Caco-2 (cell line): ENCODE measurements at regions not wholly inside any gene's neighbourhood (a gene's known extent, or its start where the extent isn't known, plus 50 kb on each side); places are given as distances from the start of the nearest gene placed in this dataset.

Experiments
- BruUV-seq: library from RNA; stranded (reverse); fragments of 400-500 nt; replicated peaks from 2 replicates; lab custom pipeline; 2021; lab: Mats Ljungman, UMichigan
- CTCF ChIA-PET: fragments of 300-600 bp; sonication (Branson Sonifier 250); formaldehyde crosslinking; loops from one replicate; lab custom pipeline; 2022; ENCODE audit warnings: antibody characterized with exemption; lab: Charles Lee
- POLR2A ChIA-PET: fragments of 300-600 bp; sonication (Branson Sonifier 250); formaldehyde crosslinking; loops from one replicate; lab custom pipeline; 2022; ENCODE audit warnings: antibody characterized with exemption; lab: Charles Lee
- DNase-seq, 2 experiments: peaks; one replicate each; pipeline versions ENCODE4 v3.0.0 to v3.0.0-alpha.2; 2020 to 2022
- H3K27me3 ChIP-seq: replicated peaks from 2 replicates; pipeline ENCODE4 v1.6.0; 2011; ENCODE audit warnings: low read length; ENCODE audit not compliant: control insufficient read depth, insufficient read depth
- H3K36me3 ChIP-seq: 2 replicates; pipeline ENCODE4 v1.5.1; 2011; ENCODE audit warnings: low read length; ENCODE audit not compliant: control insufficient read depth, insufficient read depth
- H3K4me1 ChIP-seq: fragments of 250-450 bp; sonication (Bioruptor Pico); 2 replicates; pipeline ENCODE4 v1.5.1; 2020; ENCODE audit warnings: mild to moderate bottlenecking
- H3K4me3 ChIP-seq: 2 replicates; pipeline ENCODE4 v1.5.1; 2011; ENCODE audit warnings: low read depth, mild to moderate bottlenecking, control low read depth, low read length
- H3K9me3 ChIP-seq: fragments of 250-450 bp; sonication (Bioruptor Pico); 2 replicates; pipeline ENCODE4 v1.5.1; 2020; ENCODE audit warnings: mild to moderate bottlenecking, moderate library complexity
- H3K27ac Mint-ChIP-seq: one replicate; pipeline ENCODE4 v1.8.0; 2022; ENCODE audit warnings: mixed read lengths; ENCODE audit not compliant: unreplicated experiment
- H3K27me3 Mint-ChIP-seq: one replicate; pipeline ENCODE4 v1.8.0; 2022; ENCODE audit warnings: mixed read lengths; ENCODE audit not compliant: insufficient read depth, unreplicated experiment
- H3K36me3 Mint-ChIP-seq: one replicate; pipeline ENCODE4 v1.8.0; 2022; ENCODE audit warnings: mild to moderate bottlenecking, mixed read lengths; ENCODE audit not compliant: insufficient read depth, unreplicated experiment
- H3K4me1 Mint-ChIP-seq: one replicate; pipeline ENCODE4 v1.8.0; 2022; ENCODE audit warnings: low read depth, mixed read lengths; ENCODE audit not compliant: unreplicated experiment
- H3K4me3 Mint-ChIP-seq: one replicate; pipeline ENCODE4 v1.8.0; 2022; ENCODE audit warnings: mild to moderate bottlenecking, moderate library complexity, mixed read lengths; ENCODE audit not compliant: unreplicated experiment
- H3K9me3 Mint-ChIP-seq: one replicate; pipeline ENCODE4 v1.8.0; 2022; ENCODE audit warnings: mixed read lengths; ENCODE audit not compliant: unreplicated experiment
- CTCF ChIP-seq, 2 experiments: fragments of 200-600 bp in 1 of 2; IDR thresholded peaks; 1 replicate in 1 of 2; 2 replicates in 1 of 2; pipeline versions ENCODE4 v1.5.1 to v1.8.0; 2011 to 2022; ENCODE audit warnings: antibody characterized with exemption in 1 of 2, control low read depth in 1 of 2, inconsistent platforms in 1 of 2, low read depth in 1 of 2, low read length in 1 of 2, mild to moderate bottlenecking in 1 of 2, moderate library complexity in 1 of 2; ENCODE audit not compliant: insufficient read depth in 1 of 2, severe bottlenecking in 1 of 2, unreplicated experiment in 1 of 2
- intact Hi-C: fragments of 100-400 bp; cut with micrococcal nuclease; formaldehyde crosslinking; loops from one replicate; pipeline ENCODE4 v1.10.0; 2022; ENCODE audit not compliant: unreplicated experiment

DNA sequence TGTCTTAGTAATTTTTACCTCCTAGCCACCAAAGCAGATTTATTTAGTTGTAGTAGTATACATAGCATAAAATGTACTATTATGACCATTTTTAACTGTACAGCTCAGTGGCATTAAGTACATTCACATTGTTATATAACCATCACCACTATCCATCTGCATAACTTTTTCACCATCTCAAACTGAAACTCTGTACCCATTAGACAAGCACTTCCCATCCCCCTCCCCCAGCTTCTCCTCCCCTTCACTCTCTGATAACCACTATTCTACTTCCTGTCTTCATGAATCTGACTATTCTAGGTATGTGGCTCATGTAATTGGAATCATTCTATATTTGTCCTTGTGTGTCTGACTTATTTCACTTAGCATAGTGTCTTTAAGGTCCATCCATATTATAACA, 71.9 kb downstream of the MRPL32 start:
- TF ChIP-seq CTCF (IDR thresholded peaks at IDR 0.05; ENCODE audit: insufficient read depth in 1 of 2, low read depth in 1 of 2, low read length in 1 of 2, severe bottlenecking in 1 of 2, unreplicated experiment in 1 of 2) = no peak
- DNase-seq = no peak
- Histone ChIP-seq H3K4me3 (no peak overlapping the region), H3K4me1 (no peaks in the 10 kb centered on the region), H3K27me3 (no peaks in the 10 kb centered on the region), H3K9me3 (no peaks in the 10 kb centered on the region), H3K36me3 (no peaks in the 10 kb centered on the region)
- intact Hi-C loops = no loop called here
- Mint-ChIP-seq H3K4me1 (no peaks in the 10 kb centered on the region), H3K4me3 (no peak overlapping the region), H3K9me3 (no peaks in the 10 kb centered on the region), H3K27ac (no peak overlapping the region), H3K36me3 (no peaks in the 10 kb centered on the region), H3K27me3 (peaks cover 16% of the 10 kb centered on the region)
- BruUV-seq = no TSS peak
- ChIA-PET CTCF (no interaction called here), POLR2A (no interaction called here)

- no peak for DNase-seq
- ChIA-PET CTCF (no interaction called here), POLR2A (no interaction called here)
- H3K27me3 Mint-ChIP-seq = peaks cover 14% of the 10 kb centered on the region
- H3K9me3 Mint-ChIP-seq = no peaks in the 10 kb centered on the region
- no peaks in the 10 kb centered on the region for H3K36me3 Mint-ChIP-seq
- H3K4me1 Mint-ChIP-seq = no peaks in the 10 kb centered on the region
- no peak overlapping the region for H3K27ac Mint-ChIP-seq
- H3K4me3 Mint-ChIP-seq = no peak overlapping the region
- intact Hi-C loops = no loop called here
- Histone ChIP-seq H3K36me3 (no peaks in the 10 kb centered on the region), H3K27me3 (no peaks in the 10 kb centered on the region), H3K9me3 (no peaks in the 10 kb centered on the region), H3K4me1 (no peaks in the 10 kb centered on the region), H3K4me3 (no peak overlapping the region)
- BruUV-seq = no TSS peak
- no peak for TF ChIP-seq CTCF (IDR thresholded peaks at IDR 0.05; ENCODE audit: insufficient read depth in 1 of 2, low read depth in 1 of 2, low read length in 1 of 2, severe bottlenecking in 1 of 2, unreplicated experiment in 1 of 2)
Observed at GRCh38 chr7:43006008-43006407, 73.8 kb downstream of the MRPL32 start.

GRCh38 chr7:43010061-43010460, 77.9 kb downstream of the MRPL32 start:
- Mint-ChIP-seq H3K4me1 (no peaks in the 10 kb centered on the region), H3K27me3 (peaks cover 13% of the 10 kb centered on the region), H3K9me3 (no peaks in the 10 kb centered on the region), H3K36me3 (no peaks in the 10 kb centered on the region), H3K4me3 (no peak overlapping the region), H3K27ac (no peak overlapping the region)
- H3K36me3 ChIP-seq = no peaks in the 10 kb centered on the region
- ChIA-PET CTCF (no interaction called here), POLR2A (no interaction called here)
- H3K4me1 ChIP-seq = no peaks in the 10 kb centered on the region
- no peak for DNase-seq
- intact Hi-C loops = no loop called here
- TF ChIP-seq CTCF (IDR thresholded peaks at IDR 0.05; ENCODE audit: insufficient read depth in 1 of 2, low read depth in 1 of 2, low read length in 1 of 2, severe bottlenecking in 1 of 2, unreplicated experiment in 1 of 2) = no peak
- no peaks in the 10 kb centered on the region for H3K27me3 ChIP-seq
- no peaks in the 10 kb centered on the region for H3K9me3 ChIP-seq
- BruUV-seq = no TSS peak
- H3K4me3 ChIP-seq = no peak overlapping the region
